ENCODE measurements at regions not wholly inside any gene's neighbourhood (a gene's known extent, or its start where the extent isn't known, plus 50 kb on each side); places are given as distances from the start of the nearest gene placed in this dataset.
"Not testable (repeated sequence)": the region's sequence is repeated elsewhere in the genome, so short reads cannot be mapped to it uniquely, and the experiment has no call there.

GRCh38 chr13:66237411-66238062 lies 992.6 kb downstream of the PCDH9 start:
- H3K18ac ChIP-seq (ENCODE audit: low read length), result no peak overlapping the region
- H2BK120ac ChIP-seq (ENCODE audit: insufficient read depth, low read length, poor library complexity), result no peak overlapping the region

GRCh38 chr13:66234159-66234558 lies 996.0 kb downstream of the PCDH9 start:
- Histone ChIP-seq H3K9ac (ENCODE audit: low read length) (no peak overlapping the region), H3K79me1 (ENCODE audit: low read length) (no peaks in the 10 kb centered on the region), H2BK12ac (ENCODE audit: low read length) (no peak overlapping the region), H3K27ac (ENCODE audit: low read depth, low read length) (no peak overlapping the region), H3K18ac (ENCODE audit: low read length) (no peak overlapping the region), H3K4ac (ENCODE audit: low read depth, low read length) (no peak overlapping the region), H2BK120ac (ENCODE audit: insufficient read depth, low read length, poor library complexity) (no peak overlapping the region), H2AFZ (ENCODE audit: insufficient read depth, low read length, poor library complexity) (no peak overlapping the region), H4K8ac (ENCODE audit: low read depth, low read length) (no peak overlapping the region), H4K12ac (ENCODE audit: low read depth, low read length) (no peak overlapping the region), H3K4me2 (ENCODE audit: low read length) (no peak overlapping the region), H3K36me3 (ENCODE audit: control insufficient read depth in 1 of 2, insufficient read depth in 2 of 2, low read length in 2 of 2) (no peaks in the 10 kb centered on the region), H2AK5ac (ENCODE audit: low read length) (no peak overlapping the region), H3K23ac (ENCODE audit: low read length) (no peak overlapping the region), H4K91ac (ENCODE audit: low read depth, low read length) (no peak overlapping the region), H3K14ac (ENCODE audit: low read length) (no peak overlapping the region), H3K9me3 (ENCODE audit: insufficient read depth, low read depth, low read length) (peaks cover 7% of the 10 kb centered on the region), H3K4me1 (ENCODE audit: control insufficient read depth in 1 of 2, insufficient read depth in 2 of 2, low read length in 2 of 2) (no peaks in the 10 kb centered on the region), H2BK5ac (ENCODE audit: low read depth, low read length, poor library complexity) (no peak overlapping the region), H3K79me2 (ENCODE audit: control insufficient read depth, insufficient read depth, low read length, poor library complexity) (no peaks in the 10 kb centered on the region), H3K4me3 (ENCODE audit: low read depth, low read length) (no peak overlapping the region), H3K27me3 (ENCODE audit: insufficient read depth, low read length) (no peaks in the 10 kb centered on the region)
- WGBS (ENCODE audit: extremely low coverage, insufficient coverage, insufficient read length), result no CpG with 5 or more reads among the region's 1 CpG
- DNase-seq, result no peak

More at GRCh38 chr13:66237411-66238062, 992.6 kb downstream of the PCDH9 start:
- no peak overlapping the region for H3K4ac ChIP-seq (ENCODE audit: low read depth, low read length)
- no peaks in the 10 kb centered on the region for H3K27me3 ChIP-seq (ENCODE audit: insufficient read depth, low read length)
- no peak overlapping the region for H2BK5ac ChIP-seq (ENCODE audit: low read depth, low read length, poor library complexity)
- no peak overlapping the region for H3K4me3 ChIP-seq (ENCODE audit: low read depth, low read length)
- H3K27ac ChIP-seq (ENCODE audit: low read depth, low read length), result no peak overlapping the region
- H3K4me1 ChIP-seq (ENCODE audit: control insufficient read depth in 1 of 2, insufficient read depth in 2 of 2, low read length in 2 of 2), result no peaks in the 10 kb centered on the region
- no peaks in the 10 kb centered on the region for H3K36me3 ChIP-seq (ENCODE audit: control insufficient read depth in 1 of 2, insufficient read depth in 2 of 2, low read length in 2 of 2)
- H3K9ac ChIP-seq (ENCODE audit: low read length), result no peak overlapping the region
- no peak overlapping the region for H3K14ac ChIP-seq (ENCODE audit: low read length)
- H4K91ac ChIP-seq (ENCODE audit: low read depth, low read length), result no peak overlapping the region
- H2AK5ac ChIP-seq (ENCODE audit: low read length), result no peak overlapping the region
- no CpG with 5 or more reads among the region's 4 CpGs for WGBS (ENCODE audit: extremely low coverage, insufficient coverage, insufficient read length)
- no peak overlapping the region for H2BK12ac ChIP-seq (ENCODE audit: low read length)
- no peaks in the 10 kb centered on the region for H3K79me2 ChIP-seq (ENCODE audit: control insufficient read depth, insufficient read depth, low read length, poor library complexity)
- H4K12ac ChIP-seq (ENCODE audit: low read depth, low read length), result no peak overlapping the region
- H3K9me3 ChIP-seq (ENCODE audit: insufficient read depth, low read depth, low read length), result peaks cover 7% of the 10 kb centered on the region
- no peak for DNase-seq
- H4K8ac ChIP-seq (ENCODE audit: low read depth, low read length), result no peak overlapping the region
- no peaks in the 10 kb centered on the region for H3K79me1 ChIP-seq (ENCODE audit: low read length)
- H2AFZ ChIP-seq (ENCODE audit: insufficient read depth, low read length, poor library complexity), result no peak overlapping the region
- H3K23ac ChIP-seq (ENCODE audit: low read length), result no peak overlapping the region
- no peak overlapping the region for H3K4me2 ChIP-seq (ENCODE audit: low read length)

GRCh38 chr13:66231958-66232357 lies 998.2 kb downstream of the PCDH9 start:
- not testable (repeated sequence) for H3K9me3 ChIP-seq (ENCODE audit: insufficient read depth, low read depth, low read length); H2AFZ ChIP-seq (ENCODE audit: insufficient read depth, low read length, poor library complexity); H3K23ac ChIP-seq (ENCODE audit: low read length); DNase-seq; H2BK12ac ChIP-seq (ENCODE audit: low read length); H3K4me3 ChIP-seq (ENCODE audit: low read depth, low read length); H2BK5ac ChIP-seq (ENCODE audit: low read depth, low read length, poor library complexity); H3K27ac ChIP-seq (ENCODE audit: low read depth, low read length); H3K79me2 ChIP-seq (ENCODE audit: control insufficient read depth, insufficient read depth, low read length, poor library complexity); H4K91ac ChIP-seq (ENCODE audit: low read depth, low read length); H3K4me1 ChIP-seq (ENCODE audit: control insufficient read depth in 1 of 2, insufficient read depth in 2 of 2, low read length in 2 of 2); H3K9ac ChIP-seq (ENCODE audit: low read length); H3K27me3 ChIP-seq (ENCODE audit: insufficient read depth, low read length); H4K8ac ChIP-seq (ENCODE audit: low read depth, low read length); H3K79me1 ChIP-seq (ENCODE audit: low read length); H3K4ac ChIP-seq (ENCODE audit: low read depth, low read length); H2AK5ac ChIP-seq (ENCODE audit: low read length); H3K14ac ChIP-seq (ENCODE audit: low read length); H3K36me3 ChIP-seq (ENCODE audit: control insufficient read depth in 1 of 2, insufficient read depth in 2 of 2, low read length in 2 of 2); H4K12ac ChIP-seq (ENCODE audit: low read depth, low read length); H3K18ac ChIP-seq (ENCODE audit: low read length); H3K4me2 ChIP-seq (ENCODE audit: low read length); H2BK120ac ChIP-seq (ENCODE audit: insufficient read depth, low read length, poor library complexity)
- WGBS (ENCODE audit: extremely low coverage, insufficient coverage, insufficient read length), result no CpG with 5 or more reads among the region's 6 CpGs

- peaks cover 0 to 3% of the 10 kb centered on the region in 2 experiments for H3K4me1 ChIP-seq (ENCODE audit: control insufficient read depth in 1 of 2, insufficient read depth in 2 of 2, low read length in 2 of 2)
- WGBS (ENCODE audit: extremely low coverage, insufficient coverage, insufficient read length), result no CpG with 5 or more reads among the region's 2 CpGs
- H2BK5ac ChIP-seq (ENCODE audit: low read depth, low read length, poor library complexity), result peak overlapping the region; percentile 40
- H3K36me3 ChIP-seq (ENCODE audit: control insufficient read depth in 1 of 2, insufficient read depth in 2 of 2, low read length in 2 of 2), result no peaks in the 10 kb centered on the region
- H4K12ac ChIP-seq (ENCODE audit: low read depth, low read length), result no peak overlapping the region
- H3K79me2 ChIP-seq (ENCODE audit: control insufficient read depth, insufficient read depth, low read length, poor library complexity), result no peaks in the 10 kb centered on the region
- DNase-seq, result no peak
- H2AK5ac ChIP-seq (ENCODE audit: low read length), result no peak overlapping the region
- no peak overlapping the region for H3K18ac ChIP-seq (ENCODE audit: low read length)
- no peak overlapping the region for H3K4me2 ChIP-seq (ENCODE audit: low read length)
- H3K79me1 ChIP-seq (ENCODE audit: low read length), result no peaks in the 10 kb centered on the region
- no peak overlapping the region for H3K14ac ChIP-seq (ENCODE audit: low read length)
- no peak overlapping the region for H2AFZ ChIP-seq (ENCODE audit: insufficient read depth, low read length, poor library complexity)
- peak overlapping the region; percentile 60 for H2BK120ac ChIP-seq (ENCODE audit: insufficient read depth, low read length, poor library complexity)
- H3K27me3 ChIP-seq (ENCODE audit: insufficient read depth, low read length), result no peaks in the 10 kb centered on the region
- no peak overlapping the region for H3K23ac ChIP-seq (ENCODE audit: low read length)
- no peak overlapping the region for H2BK12ac ChIP-seq (ENCODE audit: low read length)
- peak overlapping the region; percentile 67 for H3K27ac ChIP-seq (ENCODE audit: low read depth, low read length)
- H3K4ac ChIP-seq (ENCODE audit: low read depth, low read length), result no peak overlapping the region
- H3K4me3 ChIP-seq (ENCODE audit: low read depth, low read length), result no peak overlapping the region
- H3K9ac ChIP-seq (ENCODE audit: low read length), result no peak overlapping the region
- H3K9me3 ChIP-seq (ENCODE audit: insufficient read depth, low read depth, low read length), result no peaks in the 10 kb centered on the region
- H4K91ac ChIP-seq (ENCODE audit: low read depth, low read length), result no peak overlapping the region
- peak overlapping the region; percentile 60 for H4K8ac ChIP-seq (ENCODE audit: low read depth, low read length)
These were observed 1005.1 kb downstream of the PCDH9 start for GRCh38 chr13:66225072-66225471.
